ENCODE measurements at regions not wholly inside any gene's neighbourhood (a gene's known extent, or its start where the extent isn't known, plus 50 kb on each side); places are given as distances from the start of the nearest gene placed in this dataset.

DNA sequence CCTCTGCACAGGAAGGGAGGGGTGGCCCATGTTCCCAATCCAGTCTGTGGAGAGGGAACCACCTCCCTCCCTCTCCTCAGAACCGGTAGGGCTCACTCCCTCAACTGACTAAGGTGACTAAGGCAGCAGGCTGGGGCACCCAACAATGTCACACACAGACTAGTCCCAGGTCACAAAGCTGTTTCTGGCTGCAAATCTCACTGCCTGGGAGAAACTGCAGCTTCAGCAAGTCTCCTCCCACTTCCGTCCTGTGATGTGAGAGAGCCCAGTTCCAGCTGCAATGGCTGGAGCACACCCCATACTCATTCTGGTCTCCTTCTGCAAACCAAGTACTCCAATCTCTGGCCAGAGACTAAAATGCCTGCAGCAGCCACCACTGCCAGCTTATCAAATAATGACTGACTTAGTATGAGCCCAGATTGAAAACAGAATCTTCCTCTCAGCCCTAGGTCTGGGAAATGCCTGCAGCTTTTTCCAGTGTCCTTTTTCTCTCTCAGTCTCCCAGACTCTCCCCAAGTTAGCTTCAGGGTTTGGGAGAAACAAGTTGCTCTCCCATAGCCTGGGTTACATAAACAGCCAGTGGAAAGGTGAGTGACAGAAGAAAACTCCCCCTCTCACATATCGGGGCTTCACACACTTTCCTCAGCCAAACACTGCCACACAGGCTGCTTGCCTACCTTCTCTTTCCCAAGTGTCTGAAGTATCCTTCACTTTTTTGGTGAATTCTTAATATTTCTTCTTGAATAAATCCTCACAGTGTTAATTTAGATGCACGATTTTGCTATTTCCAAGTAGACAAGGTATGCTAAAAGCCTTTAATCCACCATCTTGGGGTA, 247.4 kb upstream of the RASA1 start:
- TF ChIP-seq CTCF (IDR thresholded peaks at IDR 0.05; ENCODE audit: low read depth, low read length, poor library complexity, severe bottlenecking) (no peak), EZH2phosphoT487 (IDR thresholded peaks at IDR 0.05; ENCODE audit: borderline replicate concordance, low read length) (no peak)
